Stimulated activated CD8-positive, alpha-beta memory T cell treated with anti-CD3 and anti-CD28 coated beads, Interleukin-7, amount 100 ng/mL, for 48 hours (primary cell): ENCODE measurements at regions not wholly inside any gene's neighbourhood (a gene's known extent, or its start where the extent isn't known, plus 50 kb on each side); places are given as distances from the start of the nearest gene placed in this dataset.

Source experiments
- DNase-seq, 2 donors: peaks; one replicate each; pipeline ENCODE4 v3.0.0-alpha.2; 2020; ENCODE audit warnings: low read depth in 1 of 2; ENCODE audit errors: extremely low read depth in 1 of 2

GRCh38 chr7:148950806-148951205 lies 66.7 kb upstream of the EZH2 start:
- no peak for DNase-seq

- no peak for DNase-seq
These were observed 61.1 kb upstream of the EZH2 start for GRCh38 chr7:148944935-148945934.

- DNase-seq, result peak; percentile 27 to 58
These were observed 57.6 kb upstream of the EZH2 start for GRCh38 chr7:148941598-148942275.

GRCh38 chr7:148940702-148941597 lies 56.9 kb upstream of the EZH2 start:
- peak; percentile 46 to 58 for DNase-seq

GRCh38 chr7:148939128-148939755 lies 55.2 kb upstream of the EZH2 start:
- no peak for DNase-seq

- no peak for DNase-seq
These were observed 51.4 kb upstream of the EZH2 start for GRCh38 chr7:148935451-148935850.
